ENCODE measurements at regions not wholly inside any gene's neighbourhood (a gene's known extent, or its start where the extent isn't known, plus 50 kb on each side); places are given as distances from the start of the nearest gene placed in this dataset.
"Not testable (repeated sequence)": the region's sequence is repeated elsewhere in the genome, so short reads cannot be mapped to it uniquely, and the experiment has no call there.

GRCh38 chr5:112574536-112574935 is 155.5 kb upstream of the EPB41L4A start:
- no peak for DNase-seq

GRCh38 chr5:112576298-112576925 is 157.3 kb upstream of the EPB41L4A start:
- no peak for DNase-seq

- DNase-seq, result no peak
Measured at GRCh38 chr5:112579599-112580170, 158.0 kb upstream of the APC start.

- no peak for DNase-seq
Measured at GRCh38 chr5:112581811-112582320, 155.8 kb upstream of the APC start.

- no peak for DNase-seq
Measured at GRCh38 chr5:112583166-112583565, 154.5 kb upstream of the APC start.

- no peak for DNase-seq
Measured at GRCh38 chr5:112584781-112585180, 152.9 kb upstream of the APC start.

- no peak for DNase-seq
Measured at GRCh38 chr5:112586596-112587062, 151.1 kb upstream of the APC start.

- not testable (repeated sequence) for DNase-seq
Measured at GRCh38 chr5:112590858-112591257, 146.8 kb upstream of the APC start.

GRCh38 chr5:112594095-112594850 is 143.4 kb upstream of the APC start:
- no peak for DNase-seq

- no peak for DNase-seq
Measured at GRCh38 chr5:112594941-112595340, 142.7 kb upstream of the APC start.

GRCh38 chr5:112597831-112598230 is 139.9 kb upstream of the APC start:
- no peak for DNase-seq

- not testable (repeated sequence) for DNase-seq
Measured at GRCh38 chr5:112600510-112600909, 137.2 kb upstream of the APC start.

GRCh38 chr5:112604732-112605630 is 132.7 kb upstream of the APC start:
- DNase-seq, result no peak

GRCh38 chr5:112608975-112609374 is 128.7 kb upstream of the APC start:
- no peak for DNase-seq

GRCh38 chr5:112612663-112613062 is 125.0 kb upstream of the APC start:
- DNase-seq, result no peak

- DNase-seq, result no peak
Measured at GRCh38 chr5:112614285-112614684, 123.4 kb upstream of the APC start.

GRCh38 chr5:112614986-112615385 is 122.7 kb upstream of the APC start:
- DNase-seq, result no peak

- no peak for DNase-seq
Measured at GRCh38 chr5:112616812-112617547, 120.7 kb upstream of the APC start.

- no peak for DNase-seq
Measured at GRCh38 chr5:112625246-112625645, 112.4 kb upstream of the APC start.

GRCh38 chr5:112625689-112626438 is 111.8 kb upstream of the APC start:
- DNase-seq, result no peak

- no peak for DNase-seq
Measured at GRCh38 chr5:112626715-112627114, 111.0 kb upstream of the APC start.

Measured in CD4-positive, alpha-beta T cell treated with Interleukin-17A for 4 hours (primary cell).